OCI-LY3 (cell line): ENCODE measurements at regions not wholly inside any gene's neighbourhood (a gene's known extent, or its start where the extent isn't known, plus 50 kb on each side); places are given as distances from the start of the nearest gene placed in this dataset.
"Not testable (repeated sequence)": the region's sequence is repeated elsewhere in the genome, so short reads cannot be mapped to it uniquely, and the experiment has no call there.

Experiments used
- H2AFZ ChIP-seq: fragments of 200-600, 300-600 bp; shearing (Covaris generic); 2 replicates; pipeline ENCODE4 v1.6.0; 2014; ENCODE audit warnings: antibody characterized with exemption, low read depth, low read length
- H3K27ac ChIP-seq: fragments of 200-600, 300-600 bp; sonication (generic); 2 replicates; pipeline ENCODE4 v1.5.1; 2014; ENCODE audit warnings: mild to moderate bottlenecking, low read length, moderate library complexity, mixed read lengths
- H3K27me3 ChIP-seq: fragments of 200-600, 300-600 bp; sonication (generic); 2 replicates; pipeline ENCODE4 v1.6.1; 2014; ENCODE audit warnings: low read depth, low read length, mixed read lengths
- H3K36me3 ChIP-seq: fragments of 200-600, 300-600 bp; sonication (generic); replicated peaks from 2 replicates; pipeline ENCODE3; 2014; ENCODE audit warnings: low read depth, low read length, mixed read lengths
- H3K4me1 ChIP-seq: fragments of 300-600, 200-600 bp; sonication (generic); 2 replicates; pipeline ENCODE4 v1.6.1; 2014; ENCODE audit warnings: low read length, mixed read lengths
- H3K4me2 ChIP-seq: fragments of 200-600, 300-600 bp; sonication (generic); 2 replicates; pipeline ENCODE4 v1.6.1; 2014; ENCODE audit warnings: low read length, mixed read lengths
- H3K4me3 ChIP-seq: fragments of 300-600, 200-600 bp; sonication (generic); 2 replicates; pipeline ENCODE4 v1.5.1; 2014; ENCODE audit warnings: antibody characterized with exemption, mild to moderate bottlenecking, low read length, moderate library complexity
- H3K79me2 ChIP-seq: fragments of 300-600, 200-600 bp; shearing (Covaris generic); 2 replicates; pipeline ENCODE4 v1.6.1; 2014; ENCODE audit warnings: mild to moderate bottlenecking, low read length, mixed read lengths
- H3K9ac ChIP-seq: fragments of 300-600, 200-600 bp; shearing (Covaris generic); 2 replicates; pipeline ENCODE4 v1.6.0; 2014; ENCODE audit warnings: mild to moderate bottlenecking, low read length, moderate library complexity
- H3K9me3 ChIP-seq: fragments of 200-600, 300-600 bp; shearing (Covaris generic); 2 replicates; pipeline ENCODE4 v1.6.1; 2014; ENCODE audit warnings: low read length, mixed read lengths; ENCODE audit not compliant: insufficient read depth
- H4K20me1 ChIP-seq: fragments of 200-600, 300-600 bp; sonication (generic); 2 replicates; pipeline ENCODE4 v1.6.1; 2016; ENCODE audit warnings: low read length, mixed read lengths; ENCODE audit not compliant: insufficient read depth
- CTCF ChIP-seq: fragments of 200-600, 300-600 bp; sonication (generic); IDR thresholded peaks from 2 replicates; pipeline ENCODE4 v1.5.1; 2014; ENCODE audit warnings: antibody characterized with exemption, low read length, low read depth
- EZH2phosphoT487 ChIP-seq: fragments of 200-600 bp; shearing (Covaris generic); IDR thresholded peaks from 2 replicates; pipeline ENCODE4 v1.6.1; 2018; ENCODE audit warnings: antibody characterized with exemption, mixed run types, low read depth

GRCh38 chr17:22515599-22515998 is 823.3 kb downstream of the KCNJ18 start:
- no peaks in the 10 kb centered on the region for H3K9me3 ChIP-seq
- TF ChIP-seq EZH2phosphoT487, result no peak
- TF ChIP-seq CTCF, result no peak

GRCh38 chr17:22516861-22517636 is 824.7 kb downstream of the KCNJ18 start:
- no peak for TF ChIP-seq EZH2phosphoT487
- no peak for TF ChIP-seq CTCF
- H3K36me3 ChIP-seq, result no peaks in the 10 kb centered on the region
- H3K4me1 ChIP-seq, result no peaks in the 10 kb centered on the region
- no peak overlapping the region for H3K4me2 ChIP-seq
- no peaks in the 10 kb centered on the region for H4K20me1 ChIP-seq
- no peak overlapping the region for H3K4me3 ChIP-seq
- no peaks in the 10 kb centered on the region for H3K79me2 ChIP-seq
- H3K9ac ChIP-seq, result no peak overlapping the region
- no peak overlapping the region for H3K27ac ChIP-seq
- H2AFZ ChIP-seq, result no peak overlapping the region
- no peaks in the 10 kb centered on the region for H3K9me3 ChIP-seq
- H3K27me3 ChIP-seq, result no peaks in the 10 kb centered on the region

More at GRCh38 chr17:22515599-22515998, 823.3 kb downstream of the KCNJ18 start:
- Histone ChIP-seq H3K4me3 (no peak overlapping the region), H3K79me2 (no peaks in the 10 kb centered on the region), H3K9ac (no peak overlapping the region), H3K4me2 (no peak overlapping the region), H3K4me1 (no peaks in the 10 kb centered on the region), H3K27me3 (no peaks in the 10 kb centered on the region), H3K36me3 (no peaks in the 10 kb centered on the region), H4K20me1 (no peaks in the 10 kb centered on the region), H3K27ac (no peak overlapping the region), H2AFZ (no peak overlapping the region)

- Histone ChIP-seq H3K9me3 (no peaks in the 10 kb centered on the region), H3K4me3 (no peak overlapping the region), H3K4me1 (no peaks in the 10 kb centered on the region), H3K36me3 (no peaks in the 10 kb centered on the region), H3K9ac (no peak overlapping the region), H3K79me2 (no peaks in the 10 kb centered on the region), H4K20me1 (no peaks in the 10 kb centered on the region), H2AFZ (no peak overlapping the region), H3K27ac (no peak overlapping the region), H3K27me3 (no peaks in the 10 kb centered on the region), H3K4me2 (no peak overlapping the region)
- TF ChIP-seq EZH2phosphoT487, result no peak
- TF ChIP-seq CTCF, result no peak
Observed at GRCh38 chr17:22517716-22518115, 825.4 kb downstream of the KCNJ18 start.

- Histone ChIP-seq H3K4me2 (no peak overlapping the region), H3K27me3 (no peaks in the 10 kb centered on the region), H4K20me1 (no peaks in the 10 kb centered on the region)
Observed at GRCh38 chr17:22518185-22518584, 825.9 kb downstream of the KCNJ18 start.

GRCh38 chr17:22548873-22549272 is 856.5 kb downstream of the KCNJ18 start:
- not testable (repeated sequence) for H3K4me2 ChIP-seq, H3K9me3 ChIP-seq, H3K36me3 ChIP-seq, H3K4me1 ChIP-seq, H2AFZ ChIP-seq, H3K4me3 ChIP-seq, H3K27me3 ChIP-seq, H3K27ac ChIP-seq, H3K9ac ChIP-seq, H3K79me2 ChIP-seq, H4K20me1 ChIP-seq

More at GRCh38 chr17:22518185-22518584, 825.9 kb downstream of the KCNJ18 start:
- Histone ChIP-seq H3K79me2 (no peaks in the 10 kb centered on the region), H2AFZ (no peak overlapping the region), H3K36me3 (no peaks in the 10 kb centered on the region), H3K4me1 (no peaks in the 10 kb centered on the region), H3K27ac (no peak overlapping the region), H3K9me3 (no peaks in the 10 kb centered on the region), H3K4me3 (no peak overlapping the region), H3K9ac (no peak overlapping the region)
- no peak for TF ChIP-seq EZH2phosphoT487
- TF ChIP-seq CTCF, result no peak

GRCh38 chr17:22551695-22552415 is 859.5 kb downstream of the KCNJ18 start:
- not testable (repeated sequence) for H4K20me1 ChIP-seq, H3K4me1 ChIP-seq, H2AFZ ChIP-seq, H3K36me3 ChIP-seq, H3K9ac ChIP-seq, H3K4me2 ChIP-seq, H3K9me3 ChIP-seq, H3K79me2 ChIP-seq, H3K27me3 ChIP-seq, H3K4me3 ChIP-seq, H3K27ac ChIP-seq
